ENCODE measurements at regions not wholly inside any gene's neighbourhood (a gene's known extent, or its start where the extent isn't known, plus 50 kb on each side); places are given as distances from the start of the nearest gene placed in this dataset.

DNA sequence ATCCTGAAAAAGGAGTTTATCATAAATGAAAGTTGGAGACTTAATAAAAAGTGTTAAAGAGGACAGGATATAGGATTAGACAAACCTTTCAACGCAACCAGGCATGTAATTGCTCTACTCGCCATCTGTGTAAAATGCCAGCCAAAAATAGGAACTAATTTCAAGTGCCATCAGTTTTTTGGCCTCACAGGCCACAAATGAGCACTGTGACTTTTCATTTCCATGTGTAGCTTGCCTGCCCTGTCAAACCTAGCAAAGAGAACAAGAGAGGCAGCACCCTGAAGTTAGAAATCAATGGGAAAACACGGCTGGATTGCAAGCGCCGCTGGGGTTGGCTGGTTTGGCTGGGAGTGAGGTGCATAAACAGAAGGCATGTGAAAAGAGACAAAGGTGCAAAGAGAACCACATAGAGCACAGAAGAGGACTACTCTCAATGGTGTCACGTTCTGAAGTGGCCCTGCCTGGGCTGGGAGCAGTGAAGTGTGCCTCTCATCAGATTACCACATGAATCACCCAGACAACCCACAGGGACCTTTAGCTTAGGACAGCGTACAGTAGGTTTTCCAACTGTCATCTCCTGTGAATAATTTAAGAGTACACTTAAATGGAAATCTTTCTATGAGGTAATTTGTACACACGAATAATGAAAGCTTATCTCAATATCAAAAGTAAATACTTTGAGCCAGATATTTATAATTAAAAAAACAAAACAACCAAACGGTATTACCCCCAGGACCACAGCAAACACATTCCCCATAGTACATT lies 78.0 kb upstream of the NHSL1 start:
- DNase-seq (ENCODE audit: low read depth): peak; percentile 29

DNA sequence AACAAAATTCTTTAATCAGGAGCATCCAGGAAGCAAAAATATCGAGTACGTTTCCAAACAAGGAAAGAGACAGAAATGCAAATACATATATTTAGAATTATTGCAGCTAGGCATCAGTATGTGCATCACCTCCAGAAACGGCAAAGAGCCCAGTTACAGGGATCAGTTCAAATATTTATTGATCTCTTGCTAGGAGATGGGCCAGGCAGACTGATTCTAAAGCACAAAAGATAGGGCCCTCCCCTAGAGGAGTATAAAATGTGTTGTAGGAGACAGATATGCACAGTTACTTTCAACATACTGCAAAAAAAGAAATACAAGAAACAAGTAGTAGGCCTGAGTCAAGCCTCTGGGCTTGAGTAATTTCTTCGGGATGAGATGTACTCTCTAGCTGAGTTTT lies 80.7 kb upstream of the NHSL1 start:
- DNase-seq (ENCODE audit: low read depth): no peak

DNA sequence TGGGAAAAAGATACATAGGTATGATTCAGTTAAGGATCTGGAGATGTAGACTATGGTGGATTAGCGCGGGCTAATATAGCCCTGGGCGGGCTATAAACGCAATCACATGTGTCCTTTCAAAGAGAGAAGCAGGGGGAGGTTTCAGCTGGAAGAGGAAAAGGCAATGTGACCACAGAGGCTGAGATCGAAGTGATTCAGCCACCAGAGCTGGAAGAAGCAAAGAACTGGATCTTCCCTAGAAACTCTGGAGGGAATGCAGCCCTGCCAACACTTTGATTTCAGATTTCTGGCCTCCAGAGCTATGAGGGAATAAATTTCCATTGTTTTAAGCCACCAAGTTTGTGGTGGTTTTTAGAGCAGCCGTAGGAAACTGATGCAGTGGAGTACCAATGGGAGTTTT lies 81.5 kb upstream of the NHSL1 start:
- DNase-seq (ENCODE audit: low read depth): no peak

DNA sequence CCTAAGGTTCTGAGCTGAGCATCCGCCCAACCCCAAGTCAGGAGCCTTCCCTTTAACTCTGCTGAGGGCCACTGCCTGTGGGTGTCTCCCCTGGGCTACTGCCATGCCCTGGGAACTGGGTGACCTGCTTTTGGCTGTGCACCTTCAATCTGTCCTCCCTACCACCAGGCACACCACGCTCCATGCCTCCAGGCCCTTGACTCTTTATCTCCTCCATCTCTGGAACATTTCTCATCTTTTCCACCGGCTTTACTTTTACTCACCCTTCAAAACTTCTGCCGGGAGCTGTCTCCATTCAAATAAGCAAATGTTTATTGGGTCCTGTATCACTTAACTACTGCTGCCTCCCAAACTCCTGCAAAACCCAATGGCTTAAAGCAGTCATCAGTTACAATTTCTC lies 83.3 kb upstream of the NHSL1 start:
- no peak for DNase-seq (ENCODE audit: low read depth)

DNA sequence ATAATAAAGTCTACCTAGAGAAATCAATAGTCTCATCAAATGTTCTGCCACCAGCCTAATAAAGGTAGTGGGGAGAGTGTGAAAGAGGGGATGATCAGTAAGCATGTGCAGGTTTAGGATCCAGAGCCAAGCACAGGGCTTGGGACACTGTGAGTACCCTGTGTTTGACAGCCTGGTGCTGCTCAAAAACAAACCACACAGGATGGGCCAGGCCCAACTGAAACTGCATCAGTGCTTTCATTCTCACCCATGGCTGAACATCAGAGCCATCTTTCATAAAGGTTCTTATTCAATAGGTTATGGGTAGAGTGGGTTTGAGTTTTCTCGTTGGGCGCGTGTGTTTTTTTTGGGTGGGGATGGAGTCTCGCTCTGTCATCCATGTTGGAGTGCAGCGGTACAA lies 87.3 kb upstream of the NHSL1 start:
- DNase-seq (ENCODE audit: low read depth): no peak

DNA sequence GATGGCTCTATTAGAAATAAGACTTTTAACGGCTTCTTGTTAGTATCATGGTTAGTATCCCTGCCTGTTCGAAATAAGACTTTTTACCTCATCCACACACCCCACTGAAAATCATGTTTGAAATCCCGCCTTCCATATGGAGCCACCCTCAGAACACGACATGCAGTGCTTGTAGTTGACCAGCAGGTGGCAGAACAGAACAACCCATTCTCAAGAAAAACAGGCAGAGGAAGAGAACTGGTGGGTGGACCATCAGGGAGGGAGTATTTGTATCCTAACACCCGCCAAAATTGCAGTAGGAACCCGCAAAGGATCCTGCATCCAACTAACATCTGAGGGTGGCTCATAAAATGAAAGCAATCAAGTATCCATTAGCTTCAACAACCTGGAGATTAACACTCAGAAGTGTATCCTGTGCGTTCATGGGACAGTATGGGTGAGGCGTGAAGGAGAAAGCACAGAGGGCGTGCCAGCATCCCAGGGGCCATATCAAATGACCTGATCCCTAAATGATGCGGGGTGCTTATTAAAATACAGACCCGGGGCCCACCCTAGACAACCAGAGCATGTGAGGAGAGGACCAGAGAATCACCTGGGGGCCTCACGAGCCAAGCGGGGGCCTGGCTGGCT lies 89.6 kb upstream of the NHSL1 start:
- peak; percentile 74 for DNase-seq (ENCODE audit: low read depth)

DNA sequence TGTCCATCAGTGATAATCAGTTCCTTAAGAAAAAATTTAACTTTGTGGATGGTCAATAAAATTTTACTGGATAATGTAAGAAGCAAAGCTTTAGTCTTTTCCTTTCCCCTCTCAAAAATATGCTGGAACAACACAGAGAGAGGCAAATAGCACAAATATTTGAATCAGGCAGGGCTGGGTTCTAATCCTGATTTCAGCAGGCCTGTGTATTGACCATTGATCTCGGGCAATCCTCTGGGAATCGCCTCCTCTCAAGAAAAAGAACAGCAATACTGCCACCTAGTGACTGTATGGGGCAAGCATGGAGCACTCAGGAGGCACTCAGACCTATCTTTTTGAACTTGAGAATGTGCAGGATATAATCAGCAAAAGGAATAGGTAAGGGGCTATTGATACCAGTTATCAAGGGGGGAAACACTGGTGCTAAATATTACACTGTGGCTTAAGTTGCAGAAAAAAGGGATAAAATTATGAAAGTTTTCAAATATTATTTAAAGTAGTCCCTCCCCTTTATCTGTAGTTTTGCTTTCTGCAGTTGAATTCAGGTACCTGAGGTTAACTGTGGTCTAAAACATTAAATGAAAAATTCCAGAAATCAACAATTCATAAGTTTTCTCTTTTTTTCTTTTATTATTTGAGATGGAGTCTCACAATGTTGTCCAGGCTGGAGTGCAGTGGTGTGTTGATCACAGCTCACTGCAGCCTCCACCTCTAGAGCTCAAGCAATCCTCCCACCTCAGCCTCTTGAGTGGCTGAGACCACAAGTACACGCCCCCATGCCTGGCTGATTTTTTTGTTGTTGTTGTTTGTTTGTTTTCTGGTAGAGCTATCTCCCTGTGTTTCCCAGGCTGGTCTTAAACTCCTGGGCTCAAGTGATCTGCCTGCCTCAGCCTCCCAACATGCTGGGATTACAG lies 91.8 kb upstream of the NHSL1 start:
- DNase-seq (ENCODE audit: low read depth): peak; percentile 68

DNA sequence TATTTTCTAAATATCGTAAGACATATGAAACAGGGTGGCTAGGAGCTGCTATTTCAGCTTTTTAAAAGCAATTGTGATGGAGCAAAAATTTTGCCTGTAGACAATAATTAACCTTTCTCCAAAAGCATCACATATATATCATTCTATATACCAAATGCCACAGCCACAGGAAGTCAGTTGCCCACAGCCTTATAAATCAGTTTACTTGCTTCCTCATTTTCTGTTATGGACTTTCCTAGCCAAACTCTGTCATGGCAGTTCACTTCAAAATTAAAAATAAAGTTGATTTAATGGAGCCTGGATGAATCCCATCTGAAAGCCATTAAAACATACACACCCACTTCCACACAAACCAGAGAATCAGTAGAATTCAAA lies 93.4 kb upstream of the NHSL1 start:
- no peak for DNase-seq (ENCODE audit: low read depth)

DNA sequence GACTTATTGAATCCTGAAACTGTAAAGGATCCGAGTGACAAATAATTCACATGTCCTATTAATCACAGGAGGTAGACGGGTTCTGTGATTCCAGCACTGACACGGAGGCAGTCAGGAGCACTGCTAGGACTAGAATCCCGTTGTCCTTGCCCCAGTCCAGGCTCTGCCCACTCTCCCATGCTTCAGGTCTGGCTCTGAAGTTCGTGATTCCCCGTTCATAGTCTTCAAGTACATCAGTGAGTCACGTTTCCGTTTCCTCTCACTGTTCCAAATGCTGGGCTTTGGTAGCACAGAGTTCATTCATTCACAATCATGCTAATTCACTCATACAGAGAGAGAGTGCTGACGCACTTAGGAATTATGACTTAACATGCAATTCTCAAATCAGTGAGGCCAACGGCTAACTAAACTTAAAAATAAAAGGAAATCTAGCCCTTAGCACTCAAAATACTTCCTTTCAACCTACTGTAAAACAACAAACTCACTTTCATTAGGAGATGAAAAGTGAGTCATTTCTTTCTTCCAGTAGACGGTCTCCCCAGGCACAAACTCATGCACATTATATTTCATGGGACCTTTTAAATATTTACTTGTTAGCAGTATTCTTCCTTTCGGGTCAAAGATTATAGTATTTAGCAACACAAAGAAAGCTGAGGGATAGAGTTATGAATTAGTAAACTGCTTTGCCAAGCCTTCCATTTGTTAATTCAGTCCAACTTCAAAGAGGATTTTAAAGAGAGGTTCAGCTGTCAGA lies 94.0 kb upstream of the NHSL1 start:
- peak; percentile 98 for DNase-seq (ENCODE audit: low read depth)

DNA sequence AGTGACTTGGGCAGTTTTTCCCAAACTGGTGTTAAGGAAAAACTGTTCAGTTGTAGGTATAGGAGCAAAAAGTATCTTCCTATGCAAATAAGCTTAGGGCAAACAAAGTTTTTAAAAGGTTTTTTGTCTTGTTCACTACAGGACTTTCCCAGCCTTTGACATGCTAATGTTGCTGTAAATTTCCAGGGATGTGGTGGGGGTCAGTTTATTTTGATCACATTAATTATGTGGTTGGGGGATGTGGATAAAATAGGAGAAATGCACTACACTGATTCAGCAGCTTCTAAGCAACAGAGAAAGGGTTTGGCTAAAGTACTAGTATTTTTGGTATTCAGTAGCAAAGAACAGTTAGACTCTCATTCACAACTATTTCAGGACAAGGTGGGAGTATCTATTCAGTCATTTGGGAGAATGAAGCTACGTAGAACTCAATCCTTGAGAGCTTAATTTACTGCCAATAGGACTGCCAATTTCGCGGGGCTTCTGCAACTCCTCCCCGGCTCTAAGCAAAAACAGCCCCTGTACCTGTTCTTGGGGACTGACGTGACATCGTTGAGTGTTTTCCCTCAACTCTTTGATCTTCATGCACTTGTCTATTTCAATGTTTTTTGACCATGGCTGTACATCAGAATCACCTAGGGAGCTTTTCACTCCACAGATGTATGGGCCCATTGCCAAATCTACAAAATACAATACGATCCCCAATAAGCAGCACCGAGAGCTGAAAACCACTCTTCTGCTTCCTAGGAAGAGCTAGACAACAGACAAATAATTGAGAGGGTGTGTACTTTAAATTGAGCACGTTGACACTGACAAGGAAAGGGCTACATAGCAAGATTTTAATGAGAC lies 94.8 kb upstream of the NHSL1 start:
- no peak for DNase-seq (ENCODE audit: low read depth)

DNA sequence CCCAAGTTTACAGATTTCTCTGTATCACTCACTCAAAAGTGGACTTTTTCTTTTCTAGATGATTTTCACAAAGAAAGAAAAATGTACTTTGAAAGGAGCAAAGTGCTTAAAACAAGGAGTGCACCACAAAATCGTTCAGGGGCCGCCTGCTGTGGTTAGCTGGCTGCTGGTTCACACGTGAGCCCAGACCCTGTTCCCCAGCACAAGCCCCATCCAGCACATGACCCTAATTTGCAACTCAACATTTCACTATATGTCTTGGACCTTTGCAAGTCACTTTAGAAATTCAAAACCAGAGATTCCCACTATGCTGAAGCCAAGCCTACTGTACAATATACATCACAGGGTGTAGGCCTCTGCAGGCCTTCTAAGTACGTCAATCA lies 95.5 kb upstream of the NHSL1 start:
- DNase-seq (ENCODE audit: low read depth): no peak

DNA sequence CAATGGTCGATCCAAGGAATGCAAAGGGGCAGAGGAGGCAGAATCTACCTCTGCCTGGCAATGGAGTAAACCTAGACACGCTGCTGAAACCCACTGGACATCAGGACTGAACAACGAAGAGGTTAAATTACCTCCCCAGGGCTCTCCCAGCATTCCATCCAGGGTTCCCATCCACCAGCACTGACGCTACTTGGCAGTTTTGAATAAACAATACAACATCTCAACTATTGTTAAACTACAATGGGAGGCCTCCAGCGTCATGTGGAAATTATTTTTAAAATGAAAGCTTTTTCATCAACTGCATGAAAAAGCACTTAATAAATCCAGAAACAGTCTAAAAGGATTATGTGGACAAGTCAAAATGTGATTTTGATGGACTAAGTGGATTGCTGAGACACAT lies 96.8 kb upstream of the NHSL1 start:
- DNase-seq (ENCODE audit: low read depth): no peak

DNA sequence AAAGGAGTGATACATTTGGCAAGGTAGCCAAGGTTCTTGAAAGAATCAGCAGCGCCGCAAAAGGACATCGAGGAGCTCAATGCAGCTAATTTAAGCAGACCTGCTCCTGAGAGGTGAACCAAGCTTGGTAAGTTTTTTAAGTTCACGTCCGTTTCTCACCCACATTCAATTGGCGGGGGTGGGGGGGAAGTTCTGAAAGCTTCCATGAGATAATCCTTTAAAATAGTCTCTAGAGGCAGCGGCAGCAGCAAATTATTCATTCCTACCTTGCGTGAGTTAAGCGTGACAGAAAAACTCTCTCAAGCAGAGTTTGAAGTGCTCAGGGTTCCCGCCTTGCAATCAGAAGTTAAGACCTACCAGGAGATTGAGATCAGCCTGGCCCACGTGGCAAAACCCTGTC lies 97.3 kb upstream of the NHSL1 start:
- DNase-seq (ENCODE audit: low read depth): no peak

DNA sequence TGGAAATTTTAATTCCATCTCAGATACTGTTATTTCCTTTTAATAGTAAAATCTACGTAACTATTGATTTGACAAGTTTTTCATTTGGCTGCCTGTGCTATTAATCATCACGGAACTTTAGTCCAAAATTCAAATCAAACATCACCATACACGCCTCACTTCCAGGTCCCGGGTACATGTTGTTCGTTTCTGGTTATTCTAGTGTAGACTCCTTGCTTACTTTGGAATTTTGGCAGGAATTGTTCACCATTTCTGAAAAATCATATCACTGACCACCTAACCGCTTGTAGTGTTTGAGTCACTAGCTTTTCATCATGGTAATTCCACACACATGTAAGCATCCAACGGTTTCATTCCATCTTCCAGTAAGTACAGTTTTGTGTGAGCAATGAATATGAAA lies 98.0 kb upstream of the NHSL1 start:
- DNase-seq (ENCODE audit: low read depth): no peak

DNA sequence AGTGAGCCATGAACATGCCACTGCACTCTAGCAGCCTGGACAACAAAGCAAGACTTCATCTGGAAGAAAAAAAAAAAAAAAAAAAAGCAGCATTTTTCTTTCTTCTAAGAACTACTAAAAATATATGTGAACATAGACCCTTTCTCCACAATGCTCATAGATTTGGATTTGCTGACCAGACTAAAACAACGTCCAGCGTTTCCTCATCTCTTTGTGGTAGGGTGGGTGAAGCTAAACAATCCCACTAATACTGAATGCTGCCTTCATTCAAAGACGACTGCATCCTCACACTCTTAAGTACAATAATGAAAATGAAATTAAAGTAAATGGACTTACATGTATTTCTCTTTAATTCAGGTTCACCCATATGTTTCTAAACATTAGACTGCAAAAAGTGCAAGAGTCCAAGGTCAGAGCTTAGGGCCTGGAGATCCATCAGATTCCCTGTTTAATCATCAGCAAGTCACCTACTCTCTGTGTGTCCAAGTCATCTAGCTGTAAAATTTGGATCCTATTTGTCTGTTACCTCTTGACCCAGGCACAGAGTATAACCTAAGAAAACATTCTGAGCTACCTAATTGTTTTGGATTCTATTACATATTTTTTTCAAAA lies 99.4 kb upstream of the NHSL1 start:
- DNase-seq (ENCODE audit: low read depth): no peak

DNA sequence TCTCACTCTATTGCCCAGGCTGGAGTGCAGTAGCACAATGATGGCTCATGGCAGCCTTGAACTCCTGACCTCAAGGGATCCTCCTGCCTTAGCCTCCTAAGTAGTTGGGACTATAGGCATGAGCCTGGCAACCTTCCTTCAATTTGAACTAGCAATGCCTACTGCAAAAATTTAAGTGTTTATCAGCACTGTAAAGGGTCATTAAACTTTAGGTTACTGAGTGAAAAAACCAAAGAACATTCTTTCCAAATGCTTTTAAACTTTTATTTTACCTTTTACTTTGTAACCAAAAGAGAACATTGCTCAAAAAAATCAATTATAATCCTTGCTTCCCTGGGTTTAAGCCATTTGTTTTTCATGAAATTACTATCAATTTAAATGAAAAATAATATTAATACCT lies 101.0 kb upstream of the NHSL1 start:
- DNase-seq (ENCODE audit: low read depth): no peak

DNA sequence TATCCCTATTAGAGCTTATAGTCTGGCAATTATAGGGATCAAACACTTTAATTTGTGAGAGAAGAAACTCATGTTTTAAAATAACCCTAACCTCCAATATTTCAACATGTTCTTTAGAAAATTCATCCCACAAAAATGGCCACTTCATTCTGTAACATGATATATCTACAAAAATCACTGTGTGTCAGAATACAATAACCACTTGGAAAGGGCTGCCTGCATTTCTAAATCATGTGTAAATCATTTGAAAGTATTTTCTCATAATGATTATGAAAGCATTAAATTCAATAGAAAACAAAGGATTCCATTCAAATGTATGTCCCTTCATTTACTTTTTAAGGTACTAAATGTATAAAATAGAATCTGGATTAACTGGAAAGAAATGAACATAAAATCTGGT lies 101.4 kb upstream of the NHSL1 start:
- DNase-seq (ENCODE audit: low read depth): peak; percentile 44

DNA sequence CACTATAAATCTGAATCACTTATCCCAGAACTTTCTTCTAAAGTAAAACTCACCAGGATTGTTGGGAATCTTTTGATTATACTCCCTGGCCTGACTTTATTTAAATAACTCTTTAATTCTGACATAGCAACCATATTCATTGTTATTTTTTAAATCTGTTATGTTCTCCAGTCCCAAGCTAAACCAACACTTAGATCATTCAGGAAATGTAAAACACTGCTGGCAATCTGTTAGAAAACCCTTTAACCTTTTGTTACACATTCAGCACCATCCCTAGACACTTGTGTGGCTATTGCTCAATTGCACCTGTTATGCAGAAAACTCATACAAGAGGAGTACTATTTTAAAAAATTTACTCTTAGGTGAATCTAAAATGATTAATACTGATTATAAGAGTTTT lies 101.8 kb upstream of the NHSL1 start:
- DNase-seq (ENCODE audit: low read depth): peak; percentile 38

DNA sequence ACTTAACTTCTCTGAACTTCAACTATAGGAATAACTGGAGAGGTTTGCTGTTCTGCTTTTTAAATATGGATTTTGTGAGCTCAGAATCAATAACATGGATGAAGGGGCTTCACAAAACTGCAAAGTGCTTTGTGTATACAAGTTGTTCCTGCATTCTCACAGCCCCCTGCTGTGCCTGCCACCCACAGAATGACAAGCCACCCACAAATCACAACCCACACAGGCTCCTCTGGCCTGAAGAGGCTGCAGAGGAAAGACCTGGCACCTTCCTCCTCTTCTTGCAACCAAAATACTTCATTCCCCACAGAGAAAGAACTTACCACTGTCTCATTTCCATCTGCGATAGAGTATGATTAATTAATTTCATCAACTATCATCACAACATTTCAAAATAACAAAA lies 106.7 kb upstream of the NHSL1 start:
- DNase-seq (ENCODE audit: low read depth): no peak
